Activated CD4-positive, alpha-beta T cell treated with anti-CD3 and anti-CD28 coated beads, Interleukin-2, amount 50 U/mL, for 16 hours (primary cell): ENCODE measurements at regions not wholly inside any gene's neighbourhood (a gene's known extent, or its start where the extent isn't known, plus 50 kb on each side); places are given as distances from the start of the nearest gene placed in this dataset.

Source experiments
- DNase-seq: peaks from one replicate; pipeline ENCODE4 v3.0.0-alpha.2; 2020

DNA sequence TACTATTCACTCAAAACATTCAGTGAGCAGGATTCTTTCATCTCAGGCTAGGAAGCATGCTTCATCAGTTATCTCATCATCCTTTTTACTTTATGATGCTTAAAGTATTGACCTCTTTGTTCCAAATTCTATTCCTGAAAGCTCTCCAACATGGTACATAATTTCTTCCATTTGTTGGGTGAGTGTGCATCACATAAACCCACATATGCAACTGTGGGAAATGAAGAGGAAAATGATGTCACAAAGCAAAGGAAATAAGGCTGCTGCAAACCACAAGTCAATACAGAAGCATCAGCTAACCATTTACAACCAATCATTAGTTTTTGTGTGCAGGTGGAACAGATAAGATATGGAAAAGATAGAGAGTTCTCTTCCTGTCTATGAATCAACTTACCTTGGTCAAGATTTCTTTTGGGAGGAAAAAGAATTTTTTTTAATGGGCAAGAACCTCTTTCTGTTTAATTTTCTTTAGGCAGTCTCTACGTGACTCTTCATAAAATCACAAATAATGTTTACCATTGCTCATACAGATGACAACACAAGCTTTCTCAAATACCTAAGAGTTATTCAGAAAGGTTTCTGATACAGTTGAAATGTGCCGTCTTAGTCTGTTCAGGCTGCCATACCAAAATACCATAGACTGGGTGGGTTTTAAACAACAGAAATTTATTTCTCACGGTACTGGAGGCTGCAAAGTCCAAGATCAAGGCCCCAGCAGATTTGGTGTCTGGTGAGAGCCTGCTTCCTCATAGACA lies 259.9 kb downstream of the ADGRG6 start:
- no peak for DNase-seq

DNA sequence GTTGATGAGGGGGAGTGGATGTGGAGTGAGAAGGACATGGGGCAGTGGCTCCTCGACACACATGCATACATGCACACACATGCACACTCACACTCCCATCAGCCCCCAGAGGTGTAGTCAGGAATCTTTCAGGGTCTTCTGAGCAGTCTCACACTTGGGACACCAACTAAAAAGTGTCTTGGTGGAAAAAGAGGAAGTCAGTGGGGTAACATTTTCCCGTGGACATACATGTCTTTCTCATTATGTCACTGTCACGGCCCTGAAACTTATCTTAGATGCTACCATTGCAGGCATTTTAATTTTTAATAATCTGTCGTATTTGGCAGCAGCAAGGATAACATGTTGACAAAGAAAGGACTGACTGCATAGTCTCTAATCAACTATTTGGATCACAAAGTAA lies 261.1 kb downstream of the ADGRG6 start:
- no peak for DNase-seq

DNA sequence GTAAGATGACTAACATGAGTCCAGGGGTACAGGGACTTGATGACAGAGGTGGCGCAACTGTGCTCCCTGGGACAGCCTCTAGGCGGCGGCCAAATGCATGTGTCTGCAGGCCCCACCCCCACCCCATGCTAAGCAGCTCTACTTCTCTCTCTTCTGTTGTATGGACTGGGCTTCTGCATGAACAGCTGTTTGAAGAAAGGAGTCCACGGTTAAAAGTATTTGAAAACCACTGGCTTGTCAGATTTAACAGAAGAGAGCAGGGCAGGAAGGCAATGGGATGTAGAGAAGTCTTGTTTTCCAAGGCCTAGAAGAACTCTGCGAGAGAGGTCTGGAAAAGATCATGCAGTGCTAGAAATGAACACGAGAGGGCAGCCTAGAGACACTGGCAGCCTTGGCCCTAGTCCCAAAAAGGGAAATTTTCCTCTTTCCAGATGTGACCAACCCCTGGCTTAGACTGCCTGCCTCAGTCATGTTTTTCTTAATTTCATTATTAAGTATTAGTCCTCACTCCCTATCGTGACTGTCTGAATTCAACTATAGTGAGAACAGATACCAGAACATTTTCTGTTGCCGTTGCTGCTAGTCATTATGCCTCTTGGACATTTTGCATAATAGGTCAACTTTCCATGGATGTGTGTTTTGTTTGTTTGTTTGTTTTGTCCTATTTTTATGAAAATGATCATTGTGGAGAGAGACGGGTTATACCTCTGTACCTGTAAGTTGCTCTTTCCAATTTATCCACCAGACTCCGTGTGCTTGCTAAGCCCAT lies 265.0 kb downstream of the ADGRG6 start:
- peak; percentile 58 for DNase-seq

DNA sequence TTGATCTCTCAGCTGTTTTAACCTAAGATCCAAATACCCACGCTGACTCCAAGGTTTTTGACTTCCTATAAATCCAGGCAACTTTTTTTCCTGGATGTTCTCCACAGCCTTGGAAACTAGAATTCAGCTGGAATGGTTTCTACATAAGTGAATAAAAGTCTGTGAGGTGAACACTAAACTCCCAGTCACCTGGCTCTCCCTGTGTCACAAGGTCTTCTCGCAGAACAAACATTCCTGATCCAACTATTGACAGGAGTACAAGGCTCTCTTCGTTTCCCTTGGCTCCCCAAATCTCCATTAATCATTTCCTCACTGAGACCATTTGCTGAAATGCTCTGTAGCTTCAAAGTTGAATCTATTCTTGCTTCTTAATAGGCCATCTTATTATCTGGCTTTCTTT lies 265.7 kb downstream of the ADGRG6 start:
- no peak for DNase-seq

DNA sequence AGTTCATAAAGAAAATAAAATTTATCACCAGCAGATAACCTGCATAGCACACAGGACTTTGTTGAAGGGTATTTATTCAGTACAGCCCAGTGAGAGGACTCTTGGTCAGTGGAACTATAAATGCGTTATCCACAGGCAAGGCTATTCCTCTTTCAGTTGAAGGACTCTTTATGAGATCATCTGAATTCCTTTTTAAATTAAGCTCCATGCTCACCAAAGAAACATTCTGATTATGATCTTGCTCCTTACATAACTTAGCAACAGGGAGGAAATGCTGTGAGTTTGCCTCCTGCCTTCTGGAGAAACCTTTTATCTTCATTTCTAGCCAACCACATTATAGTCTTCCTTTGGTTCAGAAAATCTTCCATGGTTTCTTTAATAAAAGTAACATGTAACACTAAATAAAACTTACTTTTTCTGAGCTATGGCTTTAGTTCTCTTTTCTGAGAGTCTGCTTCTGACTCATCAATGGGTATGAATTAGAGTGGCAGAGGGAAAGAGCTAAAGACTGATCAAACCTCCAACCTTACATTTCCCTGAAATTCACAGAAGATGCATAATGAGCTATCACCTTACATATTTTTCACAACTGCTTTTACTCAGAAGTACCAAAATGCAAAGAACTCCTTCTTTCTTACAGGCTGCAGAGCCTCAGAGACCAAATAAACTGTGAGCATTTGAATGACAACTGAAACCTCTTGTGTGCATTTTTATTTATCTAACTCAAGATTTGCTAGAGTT lies 267.2 kb downstream of the ADGRG6 start:
- DNase-seq = peak; percentile 65

DNA sequence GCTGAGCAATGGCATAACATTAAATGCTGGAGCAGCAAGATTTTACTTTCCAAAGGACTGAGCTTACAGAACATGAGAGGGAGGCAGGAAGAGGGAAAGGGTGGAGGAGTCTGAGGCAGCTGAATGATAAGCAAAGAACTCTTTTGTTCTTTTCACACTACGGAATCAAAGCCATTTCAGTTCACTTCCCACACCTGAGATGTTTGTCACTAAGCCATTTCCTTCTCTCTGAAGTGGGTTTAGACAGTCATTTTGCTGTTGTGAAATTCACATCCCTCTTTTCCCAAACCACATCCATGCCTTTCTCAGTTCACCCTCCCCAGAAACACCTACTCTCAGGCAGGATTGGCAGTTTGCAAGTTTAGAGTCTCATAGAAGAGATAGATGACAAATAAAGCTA lies 267.9 kb downstream of the ADGRG6 start:
- peak; percentile 51 for DNase-seq

DNA sequence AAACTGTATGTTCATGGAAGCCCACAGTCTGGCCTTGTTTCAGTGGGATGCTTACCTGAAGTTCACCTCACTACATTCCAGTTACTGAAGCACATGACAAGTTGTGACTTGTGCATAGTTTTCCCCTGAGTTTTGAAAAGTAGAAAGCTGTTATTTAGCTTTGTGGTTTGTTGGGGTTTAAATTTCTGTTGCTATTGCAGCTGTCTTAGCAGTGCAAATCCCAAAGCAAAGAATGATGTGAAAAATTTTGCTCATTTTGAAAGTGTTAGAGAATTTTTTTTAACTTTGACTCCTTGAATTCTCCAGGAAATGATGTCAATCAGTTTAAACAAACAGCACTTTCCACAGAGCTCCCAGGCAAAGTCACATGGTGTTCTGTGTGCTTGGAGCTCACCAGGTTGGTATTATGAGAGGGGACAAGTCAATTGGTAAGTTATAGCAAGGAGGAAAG lies 268.4 kb downstream of the ADGRG6 start:
- DNase-seq = peak; percentile 38

DNA sequence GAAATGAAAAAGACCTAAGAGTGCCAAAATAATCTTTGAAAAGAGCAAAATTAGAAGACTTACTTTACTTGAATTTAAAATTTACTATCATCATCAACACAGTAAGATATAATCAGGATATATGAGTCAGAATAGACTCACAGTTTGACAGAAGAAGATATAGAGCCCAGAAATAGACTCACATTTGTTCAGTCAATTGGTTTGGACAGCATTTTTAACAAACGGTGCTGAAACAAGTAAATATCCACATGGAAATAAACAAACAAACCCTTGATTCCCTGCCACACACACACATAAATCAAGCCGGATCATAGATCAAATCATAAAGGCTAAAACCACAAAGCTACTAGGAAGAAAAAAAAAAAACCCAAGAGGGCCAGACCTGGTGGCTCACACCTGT lies 291.1 kb downstream of the ADGRG6 start:
- DNase-seq = no peak

DNA sequence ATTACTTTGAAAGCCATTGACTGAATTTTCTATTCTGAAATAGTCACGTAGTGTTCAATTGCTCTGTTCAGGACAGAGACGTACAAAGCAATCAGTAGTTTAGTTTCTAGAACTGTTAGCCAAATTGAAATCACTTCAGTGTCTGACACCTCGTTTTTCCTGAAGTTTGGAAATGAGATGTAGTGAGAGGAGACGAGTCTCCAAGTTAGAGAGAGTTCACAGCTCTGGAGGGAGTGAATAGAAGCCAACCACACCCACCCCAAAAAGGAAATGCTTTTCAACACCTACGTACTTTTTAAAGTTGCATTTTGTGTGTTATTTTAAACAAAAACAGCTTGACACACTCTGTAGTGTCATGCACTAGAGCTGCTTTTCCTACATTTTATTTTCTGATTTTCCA lies 296.0 kb downstream of the ADGRG6 start:
- DNase-seq = no peak

DNA sequence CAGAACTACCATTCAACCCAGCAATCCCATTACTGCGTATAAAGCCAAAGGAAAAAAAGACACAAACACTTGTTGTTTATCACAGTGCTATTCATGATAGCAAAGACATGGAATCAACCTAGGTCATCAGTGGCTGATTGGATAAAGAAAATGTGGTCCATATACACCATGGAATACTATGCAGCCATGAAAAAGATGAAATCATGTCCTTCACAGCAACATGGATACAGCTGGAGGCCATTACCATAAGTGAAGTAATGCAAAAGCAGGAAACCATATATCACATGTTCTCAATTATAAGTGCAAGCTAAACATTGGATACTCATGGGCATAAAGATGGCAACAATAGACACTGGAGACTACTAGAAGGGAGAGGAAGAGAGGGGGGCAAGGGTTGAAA lies 299.6 kb downstream of the ADGRG6 start:
- no peak for DNase-seq

DNA sequence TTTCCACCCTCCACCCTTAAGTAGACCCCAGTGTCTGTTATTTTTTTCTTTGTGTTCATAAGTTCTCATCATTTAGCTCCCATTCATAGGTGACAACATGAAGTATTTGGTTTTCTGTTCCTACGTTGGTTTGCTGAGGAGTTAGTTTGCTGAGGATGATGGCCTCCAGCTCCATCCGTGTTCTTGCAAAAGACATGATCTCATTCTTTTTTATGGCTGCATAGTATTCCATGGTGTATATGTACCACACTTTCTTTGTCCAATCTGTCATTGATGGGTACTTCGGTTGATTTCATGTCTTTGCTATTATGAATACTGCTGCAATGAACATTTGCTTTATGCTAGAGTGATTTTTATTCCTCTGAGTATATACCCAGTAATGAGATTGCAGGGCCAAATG lies 301.2 kb downstream of the ADGRG6 start:
- no peak for DNase-seq

DNA sequence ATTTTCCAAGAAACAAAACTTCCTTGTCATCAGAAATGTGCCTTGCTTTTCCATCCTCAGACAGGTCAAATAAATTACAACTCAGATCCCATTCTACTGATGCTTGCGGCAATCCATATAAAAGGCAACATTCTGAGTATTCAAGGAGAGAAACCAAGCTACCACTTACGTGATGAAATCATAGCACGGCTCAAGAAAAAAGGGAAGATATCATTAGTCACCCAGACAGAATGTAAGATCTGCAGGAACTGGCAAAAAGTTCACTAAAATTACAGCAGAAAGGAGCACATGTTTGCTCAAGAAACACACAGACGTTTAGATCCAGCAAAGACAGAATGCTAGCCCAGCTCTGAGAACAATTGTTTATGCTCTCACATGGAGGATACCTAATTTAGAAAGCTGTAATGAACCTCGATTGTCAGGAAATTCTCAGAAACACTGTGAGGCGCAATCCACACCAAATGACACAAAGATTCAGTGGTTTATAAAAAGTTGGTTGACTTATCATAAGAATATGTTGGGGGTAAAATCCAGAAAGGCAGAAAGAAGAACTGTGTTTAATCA lies 304.2 kb downstream of the ADGRG6 start:
- DNase-seq = no peak

DNA sequence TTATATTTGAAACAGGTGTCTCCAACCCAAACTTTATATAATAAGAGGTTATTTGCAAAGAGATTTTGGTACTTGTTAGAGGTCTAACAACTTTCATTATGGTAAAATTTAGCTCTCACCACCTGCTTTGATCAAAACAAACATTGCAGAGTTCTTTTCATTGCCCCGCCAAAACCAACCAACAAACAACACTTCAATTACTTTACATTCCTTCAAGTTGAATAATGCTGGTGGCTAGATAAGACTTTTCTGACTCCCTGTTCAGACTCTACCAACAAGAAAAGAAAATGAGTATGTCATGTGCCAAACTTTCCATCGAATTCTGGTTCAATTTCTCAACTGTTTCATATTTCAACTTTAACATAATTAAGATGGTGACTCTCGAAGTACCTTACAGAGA lies 311.1 kb downstream of the ADGRG6 start:
- no peak for DNase-seq

DNA sequence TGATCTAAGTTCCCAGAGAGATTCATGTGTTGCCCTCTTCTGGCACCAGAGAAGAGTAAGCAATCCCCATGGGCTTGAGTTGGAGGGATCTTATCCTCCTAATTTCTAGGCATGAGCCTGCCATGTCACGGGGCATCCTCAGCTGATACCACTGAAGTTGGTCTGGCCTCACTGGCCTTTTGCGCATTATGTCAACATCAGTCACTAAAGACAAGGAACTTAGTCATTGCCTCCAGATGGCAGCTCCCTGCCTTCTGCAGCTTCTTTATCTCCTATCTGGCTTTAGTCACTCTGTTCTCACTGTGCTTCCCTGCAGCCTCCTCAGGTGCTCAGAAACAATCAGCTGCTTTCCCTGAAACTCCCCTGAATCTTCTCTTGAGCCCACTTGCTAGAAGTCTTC lies 312.2 kb downstream of the ADGRG6 start:
- DNase-seq = no peak

DNA sequence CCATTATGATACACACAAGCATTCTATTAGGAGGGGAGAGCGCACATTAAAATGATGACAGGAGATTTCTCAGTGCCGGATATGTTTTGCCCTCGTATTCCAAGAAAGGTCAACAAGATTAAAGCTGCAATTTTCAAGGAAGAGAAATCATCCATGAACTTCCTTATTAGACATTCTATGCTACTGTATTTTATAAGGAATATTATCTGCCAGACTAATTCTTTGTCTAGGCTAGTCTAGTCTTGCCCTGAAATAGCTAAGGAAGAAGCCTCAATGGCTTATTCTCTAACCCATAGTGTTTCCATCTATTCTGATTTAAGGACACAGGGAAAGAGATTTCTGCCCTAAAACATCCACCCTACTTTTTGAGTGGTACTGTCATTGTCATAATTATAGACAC lies 315.4 kb downstream of the ADGRG6 start:
- no peak for DNase-seq

DNA sequence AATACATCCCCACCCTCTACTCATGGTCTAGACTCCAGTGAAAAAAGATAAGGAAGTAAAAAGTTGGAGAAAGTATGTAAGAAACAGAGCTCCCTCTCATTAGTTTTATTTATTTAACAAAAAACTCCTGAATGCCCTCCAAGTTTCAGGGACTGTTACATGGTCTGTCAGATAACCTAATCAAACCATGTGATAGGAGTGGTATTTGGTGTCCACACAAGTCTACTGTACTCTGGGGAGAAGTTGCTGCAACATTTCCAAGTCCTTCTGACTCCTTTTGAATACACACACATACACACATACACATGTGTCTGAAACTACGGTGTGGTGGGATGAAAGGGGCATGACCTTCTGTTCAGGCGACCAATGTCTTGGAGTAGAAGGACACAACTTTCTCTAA lies 320.0 kb downstream of the ADGRG6 start:
- no peak for DNase-seq

DNA sequence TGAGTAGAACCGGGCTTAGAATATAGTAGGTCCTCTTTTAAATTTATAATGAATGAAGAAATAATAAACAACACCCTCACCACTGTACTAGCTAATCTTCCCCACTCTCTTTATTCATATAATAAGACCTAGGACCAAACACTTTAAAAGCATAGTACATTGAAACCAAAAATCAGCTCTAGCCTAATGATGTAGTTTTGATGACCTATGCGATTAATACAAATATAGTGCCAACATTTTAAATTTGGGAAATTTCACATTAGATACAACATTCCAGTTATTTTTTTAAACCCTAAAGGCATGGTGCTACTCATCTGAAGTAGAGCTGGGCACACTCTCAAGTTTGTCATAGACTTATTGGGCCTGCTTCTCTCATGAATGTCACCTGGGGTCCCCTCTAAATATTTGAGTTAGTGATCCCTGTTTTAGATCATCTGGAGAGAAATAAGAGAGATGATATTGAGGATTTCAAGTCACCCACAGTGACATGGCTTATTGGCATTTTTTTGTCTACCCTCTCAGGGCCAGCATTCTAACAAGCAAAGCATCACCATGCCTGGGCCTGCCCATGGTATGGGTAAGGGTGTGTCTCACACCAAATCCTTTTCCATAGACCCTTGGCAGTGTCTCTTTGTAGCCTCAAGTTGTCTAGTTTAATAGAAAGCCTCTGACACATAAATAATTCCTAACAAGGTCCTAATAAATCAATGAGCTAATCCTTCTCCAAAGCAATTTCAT lies 319.8 kb downstream of the HIVEP2 start:
- DNase-seq = no peak

DNA sequence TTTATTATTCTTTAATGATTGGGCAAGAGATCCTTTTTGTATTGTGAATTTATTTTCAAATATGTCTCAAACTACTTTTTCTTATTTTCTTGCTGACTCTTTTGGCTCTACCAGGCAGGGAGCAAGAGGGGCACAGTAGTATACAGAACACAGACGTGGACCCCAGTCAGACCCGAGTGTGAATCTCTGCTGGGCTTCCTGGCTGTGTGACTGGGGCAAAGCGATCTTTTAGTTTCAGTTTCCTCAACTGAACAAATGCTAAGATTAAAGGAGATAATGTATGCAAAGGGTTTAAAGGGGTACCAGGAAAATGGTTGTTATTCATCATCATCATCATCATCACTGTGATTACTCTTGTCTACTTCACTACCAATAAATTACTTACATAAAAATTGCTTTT lies 317.5 kb downstream of the HIVEP2 start:
- no peak for DNase-seq

DNA sequence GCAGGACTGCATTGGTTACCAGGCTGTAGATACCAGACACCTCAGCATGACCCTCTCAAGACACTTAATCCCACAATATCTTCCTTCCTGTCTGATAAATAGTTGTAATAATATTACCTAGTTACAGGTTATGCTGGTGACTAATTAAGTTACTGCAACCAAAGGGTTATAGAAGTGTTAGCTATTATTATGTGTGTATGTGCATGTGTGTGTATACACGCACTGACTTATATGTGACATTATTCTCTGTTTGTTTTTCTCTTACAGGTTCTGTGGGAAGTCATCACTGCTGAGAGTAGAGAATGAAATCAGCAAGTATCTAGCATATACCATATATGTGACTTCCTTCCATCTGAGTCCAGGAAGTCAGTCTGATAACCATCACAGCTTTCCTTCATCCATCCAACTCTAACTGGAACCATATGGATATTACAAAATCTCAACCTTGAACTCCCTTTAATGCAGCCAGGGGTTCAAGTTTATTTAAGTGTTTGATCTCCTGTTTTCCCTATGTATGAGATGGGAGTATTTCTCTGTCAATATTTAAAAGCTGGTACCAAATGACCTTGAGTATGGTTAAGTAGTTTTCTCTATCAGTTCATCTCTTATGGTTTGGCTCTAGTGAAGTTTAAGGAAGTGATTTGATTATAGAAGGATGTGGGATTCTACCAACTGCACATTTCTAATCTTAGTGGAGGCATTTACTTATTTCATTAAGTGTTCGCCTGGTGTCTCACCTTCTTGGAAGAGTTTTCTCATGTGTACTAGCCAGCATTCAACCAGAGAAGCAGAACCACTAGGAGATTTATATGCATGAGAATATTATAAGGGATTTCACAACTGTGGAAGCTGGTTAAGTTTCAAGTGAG lies 313.2 kb downstream of the HIVEP2 start:
- no peak for DNase-seq

DNA sequence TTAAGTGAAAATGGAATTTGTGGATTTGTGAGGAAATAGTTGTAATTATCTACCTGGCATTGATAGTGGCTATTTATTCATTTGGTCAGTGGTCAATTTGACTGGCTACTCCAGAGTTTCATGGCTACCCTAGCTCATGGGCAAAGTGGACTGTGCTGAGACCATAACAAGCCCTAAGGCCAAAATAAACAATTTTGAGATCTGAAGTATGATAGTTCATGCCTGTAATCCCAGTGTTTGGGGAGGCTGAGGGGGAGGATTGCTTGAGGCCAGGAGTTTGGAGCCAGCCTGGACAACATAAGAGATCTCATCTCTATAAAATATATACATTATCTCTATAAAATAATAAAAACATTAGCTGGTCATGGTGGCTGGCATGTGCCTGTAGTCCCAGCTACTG lies 311.7 kb downstream of the HIVEP2 start:
- DNase-seq = no peak

DNA sequence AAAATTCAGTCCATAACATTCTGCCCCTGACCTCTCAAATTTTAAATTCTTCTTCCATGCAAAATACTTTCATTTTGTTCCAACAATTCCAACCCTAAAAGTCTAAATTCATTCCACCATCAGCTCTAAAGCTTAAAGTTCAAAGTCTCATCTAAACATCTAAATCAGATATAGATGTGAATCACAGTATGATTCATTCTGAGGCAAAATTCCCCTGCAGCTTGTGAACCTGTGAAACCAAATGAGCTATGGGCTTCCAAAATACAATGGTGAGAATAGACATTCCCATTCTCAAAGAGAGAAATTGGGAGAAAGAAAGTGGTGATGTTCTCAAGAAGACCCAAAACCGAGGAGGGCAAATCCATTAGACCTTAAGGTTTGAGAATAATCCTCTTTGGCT lies 309.8 kb downstream of the HIVEP2 start:
- DNase-seq = peak; percentile 1
